ELR (cell line): ENCODE measurements at regions not wholly inside any gene's neighbourhood (a gene's known extent, or its start where the extent isn't known, plus 50 kb on each side); places are given as distances from the start of the nearest gene placed in this dataset.
"Not testable (repeated sequence)": the region's sequence is repeated elsewhere in the genome, so short reads cannot be mapped to it uniquely, and the experiment has no call there.

ENCODE experiments used
- DNase-seq: peaks from one replicate; pipeline ENCODE4 v3.0.0-alpha.2; 2015; ENCODE audit warnings: low read depth

DNA sequence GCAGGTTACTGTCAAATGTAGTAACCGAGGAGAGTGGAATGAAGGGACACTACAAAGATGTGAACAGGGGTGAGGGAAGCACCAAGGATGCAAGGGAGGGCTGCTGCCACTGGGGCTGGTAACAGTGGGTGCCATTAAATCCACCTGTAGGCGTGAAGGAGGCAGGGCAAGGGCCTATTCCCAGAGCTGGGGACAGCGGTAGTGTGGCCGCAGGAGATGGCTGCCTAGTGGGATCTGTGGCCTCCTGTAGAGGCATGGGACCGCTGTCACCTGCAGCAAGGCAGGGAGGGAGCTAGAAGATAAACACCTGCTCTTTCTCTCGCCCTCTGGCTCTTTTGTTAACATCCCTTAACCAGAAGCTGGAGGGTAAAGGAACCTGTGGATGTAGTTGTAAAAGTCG, 80.5 kb upstream of the CNIH3 start:
- no peak for DNase-seq

DNA sequence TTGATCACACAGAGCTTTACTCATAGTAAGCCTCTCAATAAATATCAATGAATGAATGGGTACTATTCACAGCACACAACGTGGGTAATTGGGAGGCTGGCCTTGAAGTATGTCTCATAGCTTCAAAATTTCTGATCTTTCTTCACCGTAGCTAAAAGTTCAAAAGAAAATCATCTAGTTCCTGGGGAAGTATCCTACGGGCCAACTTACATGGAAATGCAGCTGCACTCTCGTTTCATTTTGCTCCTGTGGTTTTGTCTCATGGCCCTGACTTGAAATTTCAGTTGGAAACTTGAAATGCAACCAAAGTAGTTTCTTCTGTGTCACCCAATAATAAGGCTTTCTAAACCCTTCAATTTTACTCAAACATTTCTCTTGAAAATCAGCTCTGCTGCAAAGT, 76.1 kb upstream of the CNIH3 start:
- DNase-seq: no peak

DNA sequence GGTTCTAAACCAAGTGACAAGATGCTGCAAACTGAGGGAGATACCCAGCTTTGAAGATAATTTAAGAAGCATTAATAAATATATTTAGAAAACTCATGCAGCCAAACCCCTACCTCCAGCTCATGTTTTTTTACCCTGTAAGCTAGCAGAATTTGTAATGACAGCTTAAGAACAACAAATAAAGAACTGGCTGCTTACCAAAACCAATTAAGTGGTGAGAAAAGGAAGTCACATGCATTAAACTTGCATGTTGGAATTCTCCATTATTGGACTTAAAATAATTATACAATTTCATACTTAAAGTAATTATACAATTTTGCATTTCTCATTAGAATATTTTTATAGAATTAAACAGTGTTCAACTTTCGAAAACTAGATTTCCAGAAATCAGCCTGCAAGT, 75.6 kb upstream of the CNIH3 start:
- DNase-seq: no peak

DNA sequence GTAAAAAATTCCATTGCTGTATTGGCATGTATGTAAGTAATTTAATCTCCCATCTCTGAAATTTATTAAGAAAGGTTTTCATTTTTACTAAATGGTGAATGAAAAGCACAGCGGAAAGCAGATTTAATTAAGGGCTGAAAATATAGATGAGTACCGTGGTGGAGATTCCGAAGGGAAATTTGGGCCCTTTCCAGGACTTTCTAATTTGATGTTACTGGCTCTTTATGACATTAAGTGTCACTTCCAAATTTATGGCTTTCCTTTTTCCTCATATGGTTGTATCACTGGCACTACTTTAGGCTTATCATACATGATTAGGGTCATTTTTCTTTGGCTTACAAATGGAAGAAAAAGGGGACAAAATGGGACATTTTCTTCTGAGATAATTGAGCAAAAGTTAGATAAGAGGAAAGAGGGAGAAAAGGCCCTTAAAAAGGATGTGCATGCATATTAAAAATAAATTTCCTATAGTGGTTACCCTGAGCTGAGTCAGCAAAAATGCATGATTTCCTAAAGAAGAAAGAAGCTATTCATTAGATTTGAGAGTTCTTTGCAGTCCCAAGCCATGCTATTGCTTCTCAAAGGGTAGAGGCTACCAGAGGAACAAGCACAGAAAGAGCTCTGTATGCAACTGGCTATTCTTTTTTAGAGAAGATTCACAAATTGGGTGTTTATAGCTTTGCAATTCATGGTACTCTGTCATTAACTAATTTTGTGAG, 74.9 kb upstream of the CNIH3 start:
- no peak for DNase-seq

DNA sequence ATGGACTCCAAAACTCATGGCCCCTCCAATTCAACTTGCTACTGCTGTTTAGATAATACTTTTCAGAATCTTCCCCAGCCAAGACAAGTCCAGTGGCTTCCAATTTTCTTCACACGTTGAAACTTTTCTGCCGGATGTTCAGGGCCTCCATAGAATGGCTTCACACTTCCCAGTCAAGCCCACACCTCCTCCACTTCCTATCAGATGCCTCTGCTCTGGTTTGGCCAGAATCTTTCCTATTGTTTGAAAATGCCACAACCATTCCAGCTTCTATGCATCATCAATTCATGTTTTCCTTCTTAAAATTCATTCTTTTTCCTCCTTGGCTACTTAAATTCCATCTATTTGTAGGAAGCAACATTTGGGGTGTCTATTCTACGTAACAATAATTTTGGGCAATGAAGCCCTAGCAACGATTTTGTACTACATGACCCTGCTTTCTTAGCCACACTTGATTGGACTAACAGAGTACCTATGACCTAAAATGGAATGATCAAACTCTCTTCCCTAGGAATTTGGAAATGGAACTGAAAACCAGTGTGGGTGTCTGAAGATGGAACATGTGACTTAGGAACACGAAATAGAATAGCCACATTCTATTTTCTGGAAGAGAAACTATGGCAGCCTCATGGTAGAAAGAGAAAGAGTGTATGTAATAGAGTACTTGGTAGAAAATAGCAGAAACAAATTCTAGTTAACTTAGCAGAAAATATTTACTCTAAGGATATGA, 74.1 kb upstream of the CNIH3 start:
- DNase-seq: peak; percentile 43

DNA sequence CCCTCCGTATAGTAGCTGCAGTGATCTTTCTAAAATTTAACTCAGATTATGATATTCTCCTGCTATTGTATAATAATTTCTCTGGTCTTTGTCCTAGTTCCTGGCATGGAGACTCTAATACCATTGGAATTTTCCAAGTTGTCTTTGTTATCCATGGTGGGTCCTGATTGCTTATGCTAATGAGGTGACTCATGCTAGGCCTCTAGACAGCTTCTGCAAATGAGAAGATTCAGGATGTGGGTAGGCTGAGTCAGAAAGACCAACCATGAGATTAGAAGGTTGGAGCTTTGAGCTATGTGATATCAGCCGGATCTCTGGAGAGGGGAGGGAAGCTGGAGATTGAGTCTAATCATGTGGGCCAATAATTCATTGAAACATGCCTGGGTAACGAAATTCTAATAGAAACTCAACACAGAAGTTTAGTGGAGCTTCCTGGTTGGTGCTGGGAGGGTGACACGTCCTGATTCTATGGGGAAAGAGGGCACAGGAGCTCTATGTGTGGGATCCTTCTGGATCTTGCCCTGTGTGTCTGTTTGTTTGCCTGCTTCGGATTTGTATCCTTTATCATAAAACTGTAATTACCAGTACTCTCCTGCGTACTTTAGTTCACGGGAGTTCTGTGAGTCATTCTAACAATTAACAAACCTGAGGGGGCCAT, 73.2 kb upstream of the CNIH3 start:
- DNase-seq: peak; percentile 100

DNA sequence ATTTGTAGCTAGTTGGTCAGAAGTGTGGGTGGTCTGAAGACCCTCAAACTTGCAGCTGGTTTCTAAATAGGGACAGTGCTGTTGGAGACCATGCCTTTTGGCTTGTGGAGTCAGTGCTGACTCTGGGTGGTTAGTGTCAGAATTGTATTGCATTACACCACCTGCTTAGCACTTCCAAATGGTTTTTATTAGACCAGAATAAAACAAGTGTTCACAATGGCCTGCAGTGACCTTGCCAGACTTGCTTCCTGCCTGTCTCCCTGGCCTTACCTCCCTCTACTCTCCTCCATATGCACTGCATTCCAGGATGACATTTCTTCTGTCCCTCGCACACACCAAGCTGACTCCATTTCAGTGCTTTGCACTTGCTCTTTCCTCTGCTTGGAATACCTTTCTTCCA, 72.7 kb upstream of the CNIH3 start:
- DNase-seq: peak; percentile 40

DNA sequence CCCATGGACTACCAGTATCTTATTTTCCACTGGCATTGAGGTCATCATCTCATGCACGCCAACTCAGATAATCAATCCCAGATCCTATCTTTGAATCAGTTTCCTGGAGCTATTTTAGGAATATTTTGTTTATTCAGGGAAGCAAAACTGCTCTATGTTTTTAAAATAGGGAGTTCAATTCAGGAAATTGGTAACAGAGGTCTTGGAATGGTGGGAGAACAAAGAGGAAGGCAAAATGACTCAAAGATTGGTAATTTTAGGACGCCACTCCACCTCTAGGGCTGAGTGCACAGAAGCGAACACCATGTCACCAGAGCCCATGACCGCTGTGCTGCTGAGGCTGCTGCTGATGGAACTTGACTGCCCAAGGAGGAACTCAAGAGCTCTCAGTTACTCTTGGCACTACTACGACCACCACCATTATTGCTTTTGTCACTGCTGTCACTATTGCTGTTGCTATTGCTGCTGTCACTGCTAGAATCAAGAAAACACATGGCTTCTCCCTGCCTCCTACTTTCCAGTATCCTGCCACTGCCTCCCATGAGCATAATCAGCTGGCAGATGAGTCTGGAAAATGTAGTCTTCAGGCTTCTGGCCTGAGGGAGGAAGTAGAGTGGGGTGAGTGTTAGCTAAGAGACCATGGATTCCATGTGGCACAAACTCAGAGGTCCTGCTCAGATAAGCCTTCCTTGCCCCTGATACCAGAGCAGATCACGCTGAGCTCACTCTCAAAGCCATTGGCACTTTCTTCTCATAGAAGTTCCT, 71.6 kb upstream of the CNIH3 start:
- DNase-seq: peak; percentile 52

DNA sequence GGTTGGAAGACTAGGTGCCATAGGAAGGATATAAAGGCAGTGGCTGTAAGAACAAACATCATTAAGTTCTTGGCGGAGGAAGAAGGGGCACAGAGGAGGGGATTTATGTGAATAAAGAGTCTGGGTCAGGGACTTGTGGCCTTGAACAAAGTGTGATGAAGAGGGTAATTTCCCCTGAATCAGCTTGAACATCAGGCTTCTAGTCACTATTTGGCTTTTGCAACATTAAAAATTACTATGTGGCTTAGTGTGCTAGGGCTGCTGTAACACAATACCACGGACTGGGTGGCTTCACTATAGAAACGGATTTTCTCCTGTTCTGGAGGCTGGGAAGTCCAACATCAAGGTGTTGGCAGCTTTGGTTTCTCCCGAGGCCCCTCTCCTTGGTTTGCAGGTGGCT, 70.5 kb upstream of the CNIH3 start:
- no peak for DNase-seq

DNA sequence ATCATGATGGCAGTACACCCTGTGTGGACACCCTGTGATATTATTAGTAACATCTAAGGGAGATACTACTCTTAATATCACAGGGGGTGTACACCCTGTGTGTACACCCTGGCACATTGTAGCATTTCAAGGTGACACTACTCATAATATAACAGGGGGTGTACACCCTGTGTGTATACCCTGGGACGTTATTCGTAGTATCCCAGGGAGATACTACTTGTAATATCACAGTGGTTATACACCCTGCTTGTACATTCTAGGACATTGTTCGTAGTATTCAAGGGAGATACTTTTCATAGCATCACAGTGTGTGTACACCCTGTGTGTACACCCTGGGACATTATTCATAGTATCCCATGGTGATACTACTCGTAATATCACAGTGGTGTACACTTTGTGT, 67.4 kb upstream of the CNIH3 start:
- DNase-seq: no peak

DNA sequence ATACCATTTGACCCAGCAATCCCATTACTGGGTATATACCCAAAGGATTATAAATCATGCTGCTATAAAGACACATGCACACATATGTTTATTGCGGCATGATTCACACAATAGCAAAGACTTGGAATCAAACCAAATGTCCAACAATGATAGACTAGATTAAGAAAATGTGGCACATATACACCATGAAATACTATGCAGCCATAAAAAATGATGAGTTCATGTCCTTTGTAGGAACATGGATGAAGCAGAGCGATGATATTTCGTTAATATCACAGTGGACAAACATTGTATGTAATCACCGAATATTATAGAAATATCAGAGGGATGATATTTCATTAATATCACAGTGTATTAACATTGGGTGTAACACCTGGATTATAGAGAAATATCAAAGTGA, 64.9 kb upstream of the CNIH3 start:
- DNase-seq: not testable (repeated sequence)

DNA sequence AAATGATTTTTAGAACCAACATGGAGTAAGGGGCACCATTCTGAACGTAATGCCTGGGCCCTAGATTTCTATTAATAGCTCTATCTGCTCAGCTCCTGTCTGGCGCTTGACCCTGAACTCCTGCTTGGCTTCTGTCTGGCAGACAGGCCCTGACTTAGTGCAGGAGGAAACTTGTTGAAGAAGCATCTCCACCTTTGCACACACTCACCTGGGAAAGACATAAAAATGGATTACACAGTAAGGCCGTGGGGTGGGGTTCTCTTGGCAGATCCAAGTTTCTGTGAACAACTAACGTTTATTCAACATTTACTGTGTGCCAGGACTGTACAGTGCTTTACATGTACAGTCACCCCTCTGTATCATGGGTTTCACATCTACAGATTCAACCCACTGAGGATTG, 62.1 kb upstream of the CNIH3 start:
- no peak for DNase-seq

DNA sequence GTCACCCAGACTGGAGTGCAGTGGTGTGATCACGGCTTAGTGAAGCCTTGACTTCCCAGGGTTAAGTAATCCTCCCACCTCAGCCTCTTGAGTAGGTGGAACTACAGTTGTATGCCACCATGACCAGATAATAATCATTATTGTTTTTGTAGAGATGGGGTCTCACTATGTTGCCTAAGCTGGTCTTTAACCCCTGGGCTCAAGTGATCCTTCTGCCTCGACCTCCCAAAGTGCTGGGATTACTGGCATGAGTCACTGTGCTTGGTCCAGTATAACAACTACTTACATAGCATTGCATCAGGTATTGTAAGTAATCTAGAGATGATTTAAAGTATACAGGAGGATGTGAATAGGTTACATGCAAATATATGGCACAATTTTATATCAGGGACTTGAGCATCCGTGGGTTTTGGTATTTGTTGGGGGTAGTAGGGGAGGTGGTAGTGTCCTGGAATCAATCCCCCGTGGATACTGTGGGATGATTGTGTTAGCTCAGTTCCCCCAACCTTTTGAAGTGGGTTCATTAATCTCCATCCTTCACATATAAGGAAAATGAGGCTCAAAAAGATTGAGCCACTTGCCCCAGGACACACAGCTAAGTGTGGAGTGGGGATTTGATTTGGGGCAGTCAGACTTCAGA, 61.4 kb upstream of the CNIH3 start:
- DNase-seq: no peak

DNA sequence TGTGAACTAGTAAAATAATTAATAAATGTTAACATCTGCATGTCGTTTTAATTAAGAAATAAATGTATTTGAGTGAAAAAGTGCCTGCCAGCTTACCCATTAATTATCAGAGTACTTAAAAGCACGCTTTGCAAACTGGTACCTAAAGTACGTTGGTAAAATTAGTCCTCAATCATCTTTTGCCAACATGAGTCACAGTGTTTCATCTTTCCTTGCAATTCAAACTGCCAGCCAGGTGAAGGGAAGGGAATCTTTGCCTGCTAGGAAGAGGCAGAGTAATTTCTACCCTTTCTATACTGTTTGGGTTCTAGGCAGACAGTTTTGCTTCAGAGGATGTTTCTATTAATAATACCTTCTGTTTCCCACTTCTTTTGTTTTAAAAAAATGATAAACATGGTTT, 57.2 kb upstream of the CNIH3 start:
- peak; percentile 41 for DNase-seq

DNA sequence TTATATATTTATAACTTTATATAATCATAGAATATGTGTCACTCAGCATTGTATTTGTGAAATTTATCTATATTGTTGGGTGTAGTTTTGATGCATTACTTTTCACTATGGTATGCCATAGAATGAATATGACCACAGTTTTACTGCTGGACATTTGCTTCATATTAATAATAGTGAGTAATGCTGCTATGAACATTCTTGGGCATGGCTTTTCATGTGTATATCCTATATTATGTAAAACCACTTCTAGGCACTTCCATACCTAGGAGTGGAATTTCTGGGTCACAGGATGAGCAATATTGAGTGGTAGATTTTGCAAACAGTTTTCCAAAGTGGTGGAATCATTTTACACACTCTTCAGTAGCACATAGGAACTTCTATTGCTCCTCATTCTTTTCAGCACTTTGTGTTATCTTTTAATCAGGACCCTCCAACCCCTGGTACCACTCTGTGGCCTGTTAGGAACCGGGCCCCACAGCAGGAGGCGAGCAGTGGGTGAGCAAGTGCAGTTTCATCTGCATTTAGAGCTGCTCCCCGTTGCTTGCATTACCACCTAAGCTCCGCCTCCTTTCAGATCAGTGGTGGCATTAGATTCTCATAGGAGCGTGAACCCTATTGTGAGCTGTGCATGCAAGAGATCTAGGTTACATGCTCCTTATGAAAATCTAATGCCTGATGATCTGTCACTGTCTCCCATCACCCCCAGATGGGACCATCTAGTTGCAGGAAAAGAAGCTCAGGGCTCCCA, 56.0 kb upstream of the CNIH3 start:
- DNase-seq: peak; percentile 87

DNA sequence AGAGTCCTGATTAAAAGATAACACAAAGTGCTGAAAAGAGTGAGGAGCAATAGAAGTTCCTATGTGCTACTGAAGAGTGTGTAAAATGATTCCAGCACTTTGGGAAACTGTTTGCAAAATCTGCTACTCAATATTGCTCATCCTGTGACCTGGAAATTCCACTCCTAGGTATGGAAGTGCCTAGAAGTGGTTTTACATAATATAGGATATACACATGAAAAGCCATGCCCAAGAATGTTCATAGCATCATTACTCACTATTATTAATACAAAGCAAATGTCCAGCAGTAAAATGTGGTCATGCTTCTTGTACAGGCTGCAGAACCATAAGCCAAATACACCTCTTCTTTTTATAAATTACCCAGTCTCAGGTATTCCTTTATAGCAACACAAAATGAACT, 53.2 kb upstream of the CNIH3 start:
- peak; percentile 74 for DNase-seq

DNA sequence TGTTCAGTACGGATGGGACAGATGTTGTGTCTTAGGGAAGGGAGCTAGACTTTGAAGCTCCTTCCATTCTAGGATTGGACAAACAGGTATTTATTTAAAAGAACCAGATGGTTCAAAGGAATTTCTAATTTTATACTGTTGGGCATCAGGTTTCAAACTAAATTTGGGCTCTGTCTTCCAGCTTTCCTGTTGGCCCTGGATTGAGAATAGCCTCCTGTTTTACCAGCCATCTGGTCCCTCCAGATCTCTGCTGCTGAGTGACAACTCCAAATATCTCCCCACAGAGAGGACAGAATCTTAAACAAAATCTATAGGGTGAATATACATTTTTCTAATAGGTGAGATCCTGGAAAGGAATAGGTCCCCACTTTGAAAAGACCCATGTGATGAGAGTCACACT, 52.5 kb upstream of the CNIH3 start:
- no peak for DNase-seq

DNA sequence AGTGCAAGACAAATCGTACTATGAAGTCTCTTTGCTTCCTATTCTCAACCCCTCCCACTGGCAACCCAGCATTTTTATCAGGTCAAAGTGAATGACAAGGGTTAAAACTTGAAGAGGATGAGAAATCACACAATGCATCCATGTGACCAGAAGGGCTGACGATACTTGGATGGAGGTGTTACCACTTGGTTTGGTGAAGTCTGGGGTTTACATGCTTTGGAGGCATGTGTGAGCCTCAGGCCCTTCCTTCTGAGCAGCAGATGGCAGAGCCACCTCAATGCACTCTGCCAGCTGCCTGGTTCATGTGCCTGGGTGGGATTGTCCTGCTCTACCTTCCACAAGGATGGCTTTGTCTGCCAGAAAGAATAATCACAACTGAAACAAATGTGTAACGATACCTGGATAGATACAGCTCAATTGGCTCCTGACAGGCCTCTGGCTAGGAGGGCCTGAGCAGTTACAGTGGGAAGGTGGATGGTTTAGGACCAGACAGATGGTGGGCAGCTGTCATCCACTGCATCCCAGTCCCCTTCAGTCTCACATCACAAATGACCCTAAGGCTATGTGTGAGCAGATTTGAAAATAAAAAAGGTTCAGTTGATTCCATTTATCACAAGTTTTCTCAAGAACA, 51.5 kb upstream of the CNIH3 start:
- DNase-seq: peak; percentile 21

DNA sequence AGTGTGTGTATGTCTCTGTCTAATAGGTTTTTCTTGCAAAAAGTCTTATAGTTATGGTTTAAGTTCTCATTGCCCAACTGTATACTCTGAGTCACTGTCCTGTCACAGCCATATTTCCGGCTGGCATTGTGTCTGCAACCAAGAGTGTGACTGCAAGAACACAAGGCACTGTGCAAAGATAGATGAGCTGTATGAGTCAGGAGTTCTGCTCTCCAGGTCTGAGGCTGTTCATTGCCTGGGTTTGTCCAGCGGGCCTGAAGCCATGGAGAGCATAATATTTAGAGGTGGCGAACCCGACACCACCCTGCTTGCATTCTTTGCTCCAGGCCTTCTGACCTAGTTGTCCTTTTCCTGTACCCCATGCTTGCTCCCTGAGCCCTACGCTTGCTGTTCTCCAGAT, 50.9 kb upstream of the CNIH3 start:
- peak; percentile 97 for DNase-seq

DNA sequence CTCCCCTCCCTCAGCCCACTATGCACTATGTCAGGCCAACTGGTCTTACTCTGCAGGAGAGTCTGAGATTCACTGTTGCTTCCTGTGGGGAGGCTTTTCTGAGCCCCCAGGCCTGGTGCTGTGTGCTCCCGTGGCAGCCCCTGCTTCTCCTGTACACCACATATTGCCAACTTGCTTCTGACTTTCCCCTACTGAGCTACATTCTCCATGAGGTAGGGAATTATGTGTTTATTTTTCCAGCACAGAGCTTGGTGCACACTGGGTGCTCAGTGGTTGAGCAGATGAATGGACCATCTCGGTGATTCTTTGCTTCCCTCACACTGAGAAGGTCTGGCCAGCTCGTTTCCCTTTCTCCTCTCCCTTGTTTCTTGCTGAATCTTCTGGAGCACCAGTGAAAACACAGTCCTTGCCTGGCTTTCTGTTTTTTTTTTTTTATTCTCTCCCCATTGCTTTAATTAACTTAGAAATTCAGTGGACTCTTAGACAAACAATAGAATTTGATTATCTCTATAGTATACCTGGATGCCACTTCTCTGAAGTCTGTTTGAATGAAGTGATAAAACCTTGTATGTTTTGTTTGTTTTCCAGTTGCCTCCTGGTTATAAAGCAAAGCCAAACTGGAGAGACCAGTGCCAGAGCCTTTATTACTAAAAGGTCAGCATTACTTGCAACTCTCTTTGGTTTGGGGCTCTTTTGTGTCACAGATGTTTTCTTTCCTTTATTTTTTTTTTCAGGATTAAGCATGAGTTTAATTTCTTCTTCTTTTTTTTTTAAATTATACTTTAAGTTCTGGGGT, 50.3 kb upstream of the CNIH3 start:
- peak; percentile 10 for DNase-seq
